HepG2 (cell line): ENCODE measurements at regions not wholly inside any gene's neighbourhood (a gene's known extent, or its start where the extent isn't known, plus 50 kb on each side); places are given as distances from the start of the nearest gene placed in this dataset.

Source experiments
- ATAC-seq: fragments of 200-7000 bp; cut with Tn5 transposase; 3 replicates; pipeline ENCODE4 v1.9.1; 2020; ENCODE audit warnings: mild to moderate bottlenecking, moderate library complexity
- BruUV-seq: library from RNA; stranded (reverse); fragments of 400-500 nt; replicated peaks from 2 replicates; lab custom pipeline; 2021; lab: Mats Ljungman, UMichigan
- CTCF ChIA-PET: fragments of 300-600 bp; formaldehyde crosslinking; extraction: SDS; loops from one replicate; lab custom pipeline; 2021; ENCODE audit warnings: low total read pairs, inconsistent platforms, low intra/inter-chr PET ratio; lab: Yijun Ruan, JAX
- POLR2A ChIA-PET: fragments of 350-600 bp; sonication (Branson Sonifier 250); formaldehyde crosslinking; loops from one replicate; lab custom pipeline; 2020; ENCODE audit warnings: antibody characterized with exemption, inconsistent platforms; lab: Yijun Ruan, JAX
- DNase-seq: peaks from one replicate; pipeline ENCODE4 v3.0.0-alpha.2; 2015; ENCODE audit warnings: low spot score
- FAIRE-seq: peaks from 3 replicates; lab custom pipeline; 2011; peaks lifted over from hg19 to GRCh38; lab: Jason Lieb, UNC
- H2AFZ ChIP-seq: one replicate; pipeline ENCODE4 v1.6.1; 2011; ENCODE audit warnings: low read length, inconsistent platforms
- H3K27ac ChIP-seq: fragments of 300-600 bp; 3 replicates; pipeline ENCODE4 v1.8.0; 2011; ENCODE audit warnings: mixed run types, mild to moderate bottlenecking, mixed read lengths, low read length, inconsistent platforms; ENCODE audit not compliant: insufficient read depth; ENCODE audit errors: extremely low read length
- H3K27me3 ChIP-seq, 2 experiments: fragments of 200-600 bp in 1 of 2; 2 replicates in 1 of 2; 3 replicates in 1 of 2; pipeline versions ENCODE4 v1.6.0 to v1.8.0; 2011; ENCODE audit warnings: low read length in 2 of 2, mild to moderate bottlenecking in 2 of 2, moderate library complexity in 2 of 2, inconsistent platforms in 1 of 2; ENCODE audit not compliant: insufficient read depth in 2 of 2, control insufficient read depth in 1 of 2
- H3K36me3 ChIP-seq, 2 experiments: fragments of 200-600 bp in 1 of 2; replicated peaks in 1 of 2; 2 replicates in 1 of 2; 3 replicates in 1 of 2; pipeline versions ENCODE4 v1.5.1 to v1.8.0; 2011; ENCODE audit warnings: low read length in 2 of 2, inconsistent platforms in 1 of 2; ENCODE audit not compliant: insufficient read depth in 2 of 2, control insufficient read depth in 1 of 2
- H3K4me1 ChIP-seq: 2 replicates; pipeline ENCODE4 v1.5.1; 2012; ENCODE audit warnings: low read length, inconsistent platforms; ENCODE audit not compliant: insufficient read depth
- H3K4me2 ChIP-seq: 2 replicates; pipeline ENCODE4 v1.6.0; 2011; ENCODE audit warnings: low read depth, low read length, inconsistent platforms
- H3K4me3 ChIP-seq, 3 experiments: fragments of 200-600 bp in 1 of 3; sonication (generic), shearing (Covaris generic) in 1 of 3; replicated peaks in 1 of 3; 2 replicates each; pipeline ENCODE4 v1.5.1; 2011 to 2016; ENCODE audit warnings: low read length in 3 of 3, inconsistent platforms in 2 of 3, low read depth in 2 of 3, mild to moderate bottlenecking in 2 of 3, control low read depth in 1 of 3, mixed read lengths in 1 of 3; ENCODE audit not compliant: insufficient read depth in 1 of 3
- H3K79me2 ChIP-seq: one replicate; pipeline ENCODE4 v1.6.1; 2011; ENCODE audit warnings: low read length, inconsistent platforms; ENCODE audit not compliant: insufficient read depth
- H3K9ac ChIP-seq: 2 replicates; pipeline ENCODE4 v1.6.0; 2011; ENCODE audit warnings: mild to moderate bottlenecking, low read depth, low read length, inconsistent platforms; ENCODE audit not compliant: insufficient read depth
- H3K9me3 ChIP-seq: 2 replicates; pipeline ENCODE4 v1.5.1; 2012; ENCODE audit warnings: mild to moderate bottlenecking, low read length
- H4K20me1 ChIP-seq: 2 replicates; pipeline ENCODE4 v1.6.0; 2011; ENCODE audit warnings: inconsistent platforms, mild to moderate bottlenecking, low read length, moderate library complexity; ENCODE audit not compliant: insufficient read depth
- FOXK1 ChIP-seq: sonication (generic); formaldehyde crosslinking; IDR thresholded peaks from 2 replicates; pipeline ENCODE4 v1.4.0; 2020; ENCODE audit warnings: low read depth, missing genetic modification reagents, borderline replicate concordance
- NCOR1 ChIP-seq: fragments of 200-600 bp; sonication (generic); IDR thresholded peaks from 2 replicates; pipeline ENCODE4 v1.7.0; 2017; ENCODE audit warnings: antibody characterized with exemption, low read length, borderline replicate concordance
- SATB2 ChIP-seq: sonication (generic); formaldehyde crosslinking; IDR thresholded peaks from 2 replicates; pipeline ENCODE4 v1.5.0; 2020; ENCODE audit warnings: missing genetic modification reagents
- SNAPC2 ChIP-seq: sonication (generic); formaldehyde crosslinking; IDR thresholded peaks from 2 replicates; pipeline ENCODE4 v1.8.1; 2022; ENCODE audit warnings: mild to moderate bottlenecking, missing genetic modification reagents
- ZNF263 ChIP-seq: sonication (generic); formaldehyde crosslinking; IDR thresholded peaks from 2 replicates; pipeline ENCODE4 v1.4.0; 2020; ENCODE audit warnings: missing genetic modification reagents
- ZNF577 ChIP-seq: sonication (generic); formaldehyde crosslinking; IDR thresholded peaks from 2 replicates; pipeline ENCODE4 v1.4.0; 2020; ENCODE audit warnings: mild to moderate bottlenecking, low read depth, missing genetic modification reagents, borderline replicate concordance
- ZNF780A ChIP-seq: sonication (generic); formaldehyde crosslinking; IDR thresholded peaks from 2 replicates; pipeline ENCODE4 v1.8.0; 2022; ENCODE audit warnings: mild to moderate bottlenecking, missing genetic modification reagents, moderate library complexity
- ZNF781 ChIP-seq: sonication (generic); formaldehyde crosslinking; IDR thresholded peaks from 2 replicates; pipeline ENCODE4 v1.5.1; 2020; ENCODE audit warnings: borderline replicate concordance, mild to moderate bottlenecking, missing genetic modification reagents; ENCODE audit errors: not compliant biosample characterization
- ZNF878 ChIP-seq: sonication (generic); formaldehyde crosslinking; IDR thresholded peaks from 2 replicates; pipeline ENCODE4 v1.8.1; 2023; ENCODE audit warnings: mild to moderate bottlenecking, missing genetic modification reagents, moderate library complexity
- ZUFSP ChIP-seq: sonication (generic); formaldehyde crosslinking; IDR thresholded peaks from 2 replicates; pipeline ENCODE4 v1.9.0; 2021; ENCODE audit warnings: missing genetic modification reagents, mild to moderate bottlenecking, borderline replicate concordance
- WGBS: methylation state at CpG from one replicate; pipeline ENCODE4 v1.1.6; 2017; ENCODE audit warnings: low lambda C conversion rate; 5-methylcytosine and 5-hydroxymethylcytosine counted together
- in situ Hi-C: cut with HindIII; loops from 2 replicates; pipeline ENCODE4 v1.10.0; 2017; ENCODE audit warnings: low pct_unique_long_range_greater_than_20kb; ENCODE audit not compliant: extremely low pct_ligation_motif_present
- intact Hi-C: fragments of 100-400 bp; cut with micrococcal nuclease; formaldehyde crosslinking; loops from one replicate; pipeline ENCODE4 v1.10.0; 2022; ENCODE audit not compliant: unreplicated experiment
- TF ChIP-seq, protein P1 (sequence below): sonication (generic); formaldehyde crosslinking; IDR thresholded peaks from 2 replicates; pipeline ENCODE4 v1.8.0; 2022; ENCODE audit warnings: missing genetic modification reagents, mild to moderate bottlenecking, inconsistent platforms, borderline replicate concordance
- TF ChIP-seq, protein P2 (sequence below): sonication (generic); formaldehyde crosslinking; IDR thresholded peaks from one replicate; pipeline ENCODE4 v1.5.1; 2020; ENCODE audit warnings: mild to moderate bottlenecking, missing genetic modification reagents; ENCODE audit errors: not compliant biosample characterization

DNA sequence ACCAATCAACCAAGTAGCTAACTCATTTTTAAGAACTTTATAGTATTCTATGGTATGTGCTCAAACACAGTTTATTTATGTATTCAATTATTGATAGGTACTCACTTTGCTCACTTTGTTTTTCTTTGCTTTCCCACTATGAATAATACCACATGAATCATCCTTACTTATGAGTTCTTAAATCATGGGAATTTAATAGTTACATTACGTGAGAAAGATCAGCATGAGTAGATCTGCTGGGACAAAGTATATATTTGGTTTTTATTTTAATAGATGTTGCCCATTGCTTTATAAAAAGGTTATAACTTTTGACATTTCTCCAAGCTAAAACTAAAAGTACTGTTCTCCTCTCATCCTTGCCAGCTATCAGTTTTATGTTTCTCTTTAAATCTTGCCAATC, 390.7 kb downstream of the LRATD1 start:
- H3K27ac ChIP-seq: no peak overlapping the region
- ChIA-PET POLR2A (no interaction called here), CTCF (no interaction called here)
- H3K4me1 ChIP-seq: no peaks in the 10 kb centered on the region
- no peaks in the 10 kb centered on the region for H3K27me3 ChIP-seq
- H4K20me1 ChIP-seq: no peaks in the 10 kb centered on the region
- TF ChIP-seq ZNF577 (CRISPR knock-in tag) (no peak), ZNF781 (CRISPR knock-in tag) (no peak), SATB2 (CRISPR knock-in tag) (no peak), NCOR1 (no peak), FOXK1 (CRISPR knock-in tag) (no peak), ZNF780A (CRISPR knock-in tag) (no peak), ZUFSP (no peak), ZNF263 (CRISPR knock-in tag) (no peak), SNAPC2 (CRISPR knock-in tag) (no peak), ZNF878 (CRISPR knock-in tag) (no peak)
- TF ChIP-seq, protein P1, sequence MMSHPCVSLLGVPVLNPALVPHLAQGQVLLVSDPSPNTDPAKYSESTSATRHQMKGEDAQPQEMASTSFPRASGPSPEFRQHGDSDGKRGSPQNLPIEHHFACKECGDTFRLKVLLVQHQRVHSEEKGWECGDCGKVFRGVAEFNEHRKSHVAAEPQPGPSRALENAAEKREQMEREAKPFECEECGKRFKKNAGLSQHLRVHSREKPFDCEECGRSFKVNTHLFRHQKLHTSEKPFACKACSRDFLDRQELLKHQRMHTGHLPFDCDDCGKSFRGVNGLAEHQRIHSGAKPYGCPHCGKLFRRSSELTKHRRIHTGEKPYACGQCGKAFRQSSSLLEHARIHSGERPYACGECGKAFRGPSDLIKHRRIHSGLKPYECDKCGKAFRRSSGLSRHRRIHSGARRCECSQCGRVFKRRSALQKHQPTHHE (CRISPR knock-in tag): no peak
- TF ChIP-seq, protein P2, sequence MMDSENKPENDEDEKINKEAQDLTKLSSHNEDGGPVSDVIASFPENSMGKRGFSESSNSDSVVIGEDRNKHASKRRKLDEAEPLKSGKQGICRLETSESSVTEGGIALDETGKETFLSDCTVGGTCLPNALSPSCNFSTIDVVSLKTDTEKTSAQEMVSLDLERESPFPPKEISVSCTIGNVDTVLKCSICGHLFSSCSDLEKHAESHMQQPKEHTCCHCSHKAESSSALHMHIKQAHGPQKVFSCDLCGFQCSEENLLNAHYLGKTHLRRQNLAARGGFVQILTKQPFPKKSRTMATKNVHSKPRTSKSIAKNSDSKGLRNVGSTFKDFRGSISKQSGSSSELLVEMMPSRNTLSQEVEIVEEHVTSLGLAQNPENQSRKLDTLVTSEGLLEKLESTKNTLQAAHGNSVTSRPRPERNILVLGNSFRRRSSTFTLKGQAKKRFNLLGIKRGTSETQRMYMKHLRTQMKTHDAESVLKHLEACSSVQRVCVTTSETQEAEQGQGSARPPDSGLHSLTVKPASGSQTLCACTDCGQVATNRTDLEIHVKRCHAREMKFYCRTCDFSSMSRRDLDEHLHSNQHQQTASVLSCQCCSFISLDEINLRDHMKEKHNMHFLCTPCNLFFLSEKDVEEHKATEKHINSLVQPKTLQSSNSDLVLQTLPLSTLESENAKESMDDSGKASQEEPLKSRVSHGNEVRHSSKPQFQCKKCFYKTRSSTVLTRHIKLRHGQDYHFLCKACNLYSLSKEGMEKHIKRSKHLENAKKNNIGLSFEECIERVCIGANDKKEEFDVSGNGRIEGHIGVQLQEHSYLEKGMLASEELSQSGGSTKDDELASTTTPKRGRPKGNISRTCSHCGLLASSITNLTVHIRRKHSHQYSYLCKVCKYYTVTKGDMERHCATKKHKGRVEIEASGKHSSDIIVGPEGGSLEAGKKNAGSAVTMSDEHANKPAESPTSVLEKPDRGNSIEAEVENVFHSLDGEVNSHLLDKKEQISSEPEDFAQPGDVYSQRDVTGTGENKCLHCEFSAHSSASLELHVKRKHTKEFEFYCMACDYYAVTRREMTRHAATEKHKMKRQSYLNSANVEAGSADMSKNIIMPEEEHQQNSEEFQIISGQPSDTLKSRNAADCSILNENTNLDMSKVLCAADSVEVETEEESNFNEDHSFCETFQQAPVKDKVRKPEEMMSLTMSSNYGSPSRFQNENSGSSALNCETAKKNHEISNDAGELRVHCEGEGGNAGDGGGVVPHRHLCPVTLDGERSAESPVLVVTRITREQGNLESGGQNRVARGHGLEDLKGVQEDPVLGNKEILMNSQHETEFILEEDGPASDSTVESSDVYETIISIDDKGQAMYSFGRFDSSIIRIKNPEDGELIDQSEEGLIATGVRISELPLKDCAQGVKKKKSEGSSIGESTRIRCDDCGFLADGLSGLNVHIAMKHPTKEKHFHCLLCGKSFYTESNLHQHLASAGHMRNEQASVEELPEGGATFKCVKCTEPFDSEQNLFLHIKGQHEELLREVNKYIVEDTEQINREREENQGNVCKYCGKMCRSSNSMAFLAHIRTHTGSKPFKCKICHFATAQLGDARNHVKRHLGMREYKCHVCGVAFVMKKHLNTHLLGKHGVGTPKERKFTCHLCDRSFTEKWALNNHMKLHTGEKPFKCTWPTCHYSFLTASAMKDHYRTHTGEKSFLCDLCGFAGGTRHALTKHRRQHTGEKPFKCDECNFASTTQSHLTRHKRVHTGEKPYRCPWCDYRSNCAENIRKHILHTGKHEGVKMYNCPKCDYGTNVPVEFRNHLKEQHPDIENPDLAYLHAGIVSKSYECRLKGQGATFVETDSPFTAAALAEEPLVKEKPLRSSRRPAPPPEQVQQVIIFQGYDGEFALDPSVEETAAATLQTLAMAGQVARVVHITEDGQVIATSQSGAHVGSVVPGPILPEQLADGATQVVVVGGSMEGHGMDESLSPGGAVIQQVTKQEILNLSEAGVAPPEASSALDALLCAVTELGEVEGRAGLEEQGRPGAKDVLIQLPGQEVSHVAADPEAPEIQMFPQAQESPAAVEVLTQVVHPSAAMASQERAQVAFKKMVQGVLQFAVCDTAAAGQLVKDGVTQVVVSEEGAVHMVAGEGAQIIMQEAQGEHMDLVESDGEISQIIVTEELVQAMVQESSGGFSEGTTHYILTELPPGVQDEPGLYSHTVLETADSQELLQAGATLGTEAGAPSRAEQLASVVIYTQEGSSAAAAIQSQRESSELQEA: no peak
- H3K36me3 ChIP-seq: no peaks in the 10 kb centered on the region
- in situ Hi-C loops (loop anchor here (25.0 kb wide), 1 partner anchor 564 kb away; the partner anchor contains the start of gene DDX1), intact Hi-C loops (no loop called here)
- 10% methylated on average over 1 of the region's 1 CpG for WGBS
- H3K4me2 ChIP-seq: no peak overlapping the region
- BruUV-seq: no TSS peak
- H2AFZ ChIP-seq: no peak overlapping the region
- no peak for FAIRE-seq
- no peaks in the 10 kb centered on the region for H3K79me2 ChIP-seq
- no peaks in the 10 kb centered on the region for H3K9me3 ChIP-seq
- no peak overlapping the region for H3K9ac ChIP-seq
- H3K4me3 ChIP-seq: no peak overlapping the region
- ATAC-seq: no peak
- no peak for DNase-seq
